A549 (cell line): ENCODE measurements at regions not wholly inside any gene's neighbourhood (a gene's known extent, or its start where the extent isn't known, plus 50 kb on each side); places are given as distances from the start of the nearest gene placed in this dataset.

Experiments
- ATAC-seq, 2 experiments: fragments of 200-7000 bp in 1 of 2; fragments of >200 bp in 1 of 2; cut with Nextera tagmentation in 1 of 2; cut with Tn5 transposase in 1 of 2; 3 replicates each; pipeline versions ENCODE4 v1.8.0 to v1.9.1; 2018 to 2020; ENCODE audit warnings: mild to moderate bottlenecking in 1 of 2, moderate library complexity in 1 of 2
- CTCF ChIA-PET: fragments of 300-600 bp; sonication (Branson Sonifier 250); formaldehyde crosslinking; extraction: SDS; loops from one replicate; lab custom pipeline; 2021; ENCODE audit warnings: antibody characterized with exemption, inconsistent platforms; lab: Yijun Ruan, JAX
- POLR2A ChIA-PET: fragments of 350-600 bp; formaldehyde crosslinking; extraction: SDS; loops from one replicate; lab custom pipeline; 2021; ENCODE audit warnings: antibody characterized with exemption, inconsistent platforms; lab: Yijun Ruan, JAX
- DNase-seq, 2 experiments: peaks; one replicate each; pipeline versions ENCODE4 v3.0.0 to v3.0.0-alpha.2; 2011 to 2016; ENCODE audit warnings: low read depth in 1 of 2, low spot score in 1 of 2
- FAIRE-seq: peaks from 2 replicates; lab custom pipeline; 2011; peaks lifted over from hg19 to GRCh38; lab: Jason Lieb, UNC
- H3K27ac ChIP-seq, 2 experiments: fragments of >200 bp; sonication (Bioruptor Twin); formaldehyde crosslinking; 3 replicates each; pipeline ENCODE4 v1.5.1; 2016 to 2017
- H3K4me1 ChIP-seq: fragments of >200 bp; sonication (Bioruptor Twin); formaldehyde crosslinking; 3 replicates; pipeline ENCODE4 v1.6.1; 2016
- H3K4me2 ChIP-seq: fragments of >200 bp; sonication (Bioruptor Twin); formaldehyde crosslinking; 3 replicates; pipeline ENCODE4 v1.6.1; 2016
- H3K4me3 ChIP-seq: fragments of >200 bp; sonication (Bioruptor Twin); formaldehyde crosslinking; 3 replicates; pipeline ENCODE4 v1.5.1; 2016
- H3K9me3 ChIP-seq: fragments of >200 bp; sonication (Bioruptor Twin); formaldehyde crosslinking; 3 replicates; pipeline ENCODE4 v1.6.1; 2016
- CBX8 ChIP-seq: fragments of 200-600 bp; sonication (generic); IDR thresholded peaks from 2 replicates; pipeline ENCODE4 v1.6.1; 2016
- CEBPB ChIP-seq, 2 experiments: fragments of >200 bp in 1 of 2; sonication (Bioruptor Twin) in 1 of 2; formaldehyde crosslinking in 1 of 2; IDR thresholded peaks; 2 replicates each; pipeline ENCODE4 v1.6.1; 2012 to 2016
- CHD4 ChIP-seq: fragments of 200-600 bp; sonication (generic); IDR thresholded peaks from 2 replicates; pipeline ENCODE4 v1.6.1; 2016; ENCODE audit warnings: antibody characterized with exemption, mild to moderate bottlenecking, borderline replicate concordance
- EP300 ChIP-seq, 2 experiments: fragments of >200 bp; sonication (Bioruptor Twin); formaldehyde crosslinking; IDR thresholded peaks; 2 replicates in 1 of 2; 3 replicates in 1 of 2; pipeline ENCODE4 v1.6.1; 2016 to 2017
- FOSB ChIP-seq: fragments of 250-450 bp; sonication (Bioruptor Pico); IDR thresholded peaks from 2 replicates; pipeline ENCODE4 v1.5.0; 2020; ENCODE audit warnings: mild to moderate bottlenecking, moderate library complexity
- FOSL2 ChIP-seq, 2 experiments: fragments of 450-650 bp in 1 of 2; fragments of >200 bp in 1 of 2; sonication (Bioruptor Twin) in 1 of 2; formaldehyde crosslinking; IDR thresholded peaks; 2 replicates each; pipeline versions ENCODE4 v1.5.0 to v1.6.1; 2016 to 2020; ENCODE audit warnings: mild to moderate bottlenecking in 1 of 2, moderate library complexity in 1 of 2
- GATA3 ChIP-seq: IDR thresholded peaks from 2 replicates; pipeline ENCODE4 v1.6.1; 2012; ENCODE audit warnings: borderline replicate concordance
- HDAC2 ChIP-seq: fragments of 200-600 bp; sonication (generic); IDR thresholded peaks from 2 replicates; pipeline ENCODE4 v1.6.1; 2016
- HEYL ChIP-seq: fragments of 250-450 bp; sonication (Bioruptor Pico); IDR thresholded peaks from 2 replicates; pipeline ENCODE4 v1.8.0; 2021; ENCODE audit warnings: mild to moderate bottlenecking, moderate library complexity
- HOXA7 ChIP-seq: fragments of 250-450 bp; sonication (Bioruptor Pico); IDR thresholded peaks from 2 replicates; pipeline ENCODE4 v1.5.0; 2020; ENCODE audit warnings: mild to moderate bottlenecking, moderate library complexity
- KDM1A ChIP-seq: fragments of 200-600 bp; sonication (generic); IDR thresholded peaks from 2 replicates; pipeline ENCODE4 v1.6.1; 2016; ENCODE audit warnings: low read depth, mild to moderate bottlenecking
- KDM5A ChIP-seq: fragments of 200-600 bp; sonication (generic); IDR thresholded peaks from 2 replicates; pipeline ENCODE4 v1.6.1; 2016; ENCODE audit warnings: antibody characterized with exemption, mild to moderate bottlenecking
- MAFK ChIP-seq: fragments of 450-650 bp; IDR thresholded peaks from 2 replicates; pipeline ENCODE4 v1.6.1; 2014; ENCODE audit not compliant: partially characterized antibody
- MAZ ChIP-seq: fragments of 150-350 bp; IDR thresholded peaks from 2 replicates; pipeline ENCODE4 v1.6.1; 2014; ENCODE audit warnings: antibody characterized with exemption, low read depth, low read length, borderline replicate concordance
- MYC ChIP-seq: IDR thresholded peaks from 2 replicates; pipeline ENCODE4 v1.6.1; 2012; ENCODE audit warnings: mild to moderate bottlenecking, inconsistent platforms, low read length, improper control_type of control experiment, borderline replicate concordance
- PHF8 ChIP-seq: fragments of 200-600 bp; sonication (generic); IDR thresholded peaks from 2 replicates; pipeline ENCODE4 v1.6.1; 2016; ENCODE audit warnings: low read depth, mild to moderate bottlenecking, antibody characterized with exemption, moderate library complexity, borderline replicate concordance
- SREBF2 ChIP-seq: fragments of 450-650 bp; IDR thresholded peaks from 2 replicates; pipeline ENCODE4 v1.6.1; 2014; ENCODE audit warnings: mild to moderate bottlenecking, moderate library complexity
- TFCP2L1 ChIP-seq: fragments of 250-450 bp; sonication (Bioruptor Pico); IDR thresholded peaks from 2 replicates; pipeline ENCODE4 v1.5.0; 2021; ENCODE audit warnings: mild to moderate bottlenecking
- TP53 ChIP-seq: fragments of 250-450 bp; sonication (Bioruptor Pico); IDR thresholded peaks from 2 replicates; pipeline ENCODE4 v1.5.0; 2021; ENCODE audit warnings: mild to moderate bottlenecking, moderate library complexity
- ZC3H11A ChIP-seq: fragments of 450-650 bp; IDR thresholded peaks from 2 replicates; pipeline ENCODE4 v1.6.1; 2014; ENCODE audit warnings: antibody characterized with exemption, mild to moderate bottlenecking
- ZFP36 ChIP-seq: fragments of 450-650 bp; IDR thresholded peaks from 2 replicates; pipeline ENCODE4 v1.6.1; 2014; ENCODE audit warnings: borderline replicate concordance; ENCODE audit not compliant: partially characterized antibody
- ZSCAN20 ChIP-seq: fragments of 250-450 bp; sonication (Bioruptor Pico); IDR thresholded peaks from 2 replicates; pipeline ENCODE4 v1.8.0; 2022; ENCODE audit warnings: mild to moderate bottlenecking, moderate library complexity
- WGBS: methylation state at CpG from one replicate; pipeline ENCODE4 v1.1.6; 2017; ENCODE audit errors: missing lambda C conversion rate; 5-methylcytosine and 5-hydroxymethylcytosine counted together
- TF ChIP-seq, protein P1 (sequence below): fragments of >200 bp; sonication (Bioruptor Twin); formaldehyde crosslinking; IDR thresholded peaks from 3 replicates; pipeline ENCODE4 v1.6.1; 2016
- TF ChIP-seq, protein P2 (sequence below): IDR thresholded peaks from 2 replicates; pipeline ENCODE4 v1.6.1; 2012; ENCODE audit warnings: low read depth, borderline replicate concordance
- TF ChIP-seq, protein P3 (sequence below): fragments of 450-650 bp; IDR thresholded peaks from 2 replicates; pipeline ENCODE4 v1.6.1; 2014; ENCODE audit warnings: antibody characterized with exemption
- TF ChIP-seq, protein P4 (sequence below): fragments of 250-450 bp; sonication (Bioruptor Pico); IDR thresholded peaks from 2 replicates; pipeline ENCODE4 v1.5.0; 2021; ENCODE audit warnings: mild to moderate bottlenecking, moderate library complexity, borderline replicate concordance
- TF ChIP-seq, protein P5 (sequence below): IDR thresholded peaks from 2 replicates; pipeline ENCODE4 v1.6.1; 2012
- TF ChIP-seq, protein P6 (sequence below): fragments of 250-450 bp; sonication (Bioruptor Pico); IDR thresholded peaks from 2 replicates; pipeline ENCODE4 v1.5.0; 2020; ENCODE audit warnings: low read depth, mild to moderate bottlenecking, moderate library complexity

DNA sequence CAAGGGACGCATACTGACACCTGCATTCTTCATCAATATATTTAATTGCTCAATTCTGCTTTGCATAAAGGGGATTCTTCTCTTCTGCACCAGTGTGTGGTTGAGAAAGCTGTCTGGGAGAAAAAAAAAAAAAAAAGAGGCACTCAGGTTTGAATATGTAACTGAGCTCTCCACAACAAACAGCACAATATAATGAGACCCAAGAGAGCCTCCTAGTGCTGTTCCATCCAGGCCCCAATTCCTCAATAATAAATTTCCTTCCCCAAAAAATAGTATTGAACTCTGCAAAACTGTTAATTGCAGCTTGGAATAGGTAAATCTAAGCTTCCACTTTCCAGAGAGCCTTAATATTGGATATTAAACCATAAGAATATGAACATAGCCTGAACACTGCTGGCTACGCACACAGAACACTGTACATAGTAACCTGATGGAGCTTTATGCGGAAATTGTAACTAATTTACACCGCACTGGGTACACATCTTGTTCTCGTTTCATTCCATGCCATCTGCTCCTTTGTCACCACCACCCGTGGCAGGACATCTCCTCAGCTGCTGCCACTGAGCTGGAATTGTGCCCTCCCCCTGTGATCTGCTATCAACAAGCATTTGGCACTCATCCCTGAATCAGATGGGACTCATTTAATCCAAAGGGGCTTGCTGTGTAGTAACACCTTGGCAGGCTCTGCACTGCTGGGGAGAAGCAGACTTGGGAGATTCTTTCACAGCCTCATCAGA, 272.0 kb downstream of the HHIPL2 start (continued):
- TF ChIP-seq, protein P1, sequence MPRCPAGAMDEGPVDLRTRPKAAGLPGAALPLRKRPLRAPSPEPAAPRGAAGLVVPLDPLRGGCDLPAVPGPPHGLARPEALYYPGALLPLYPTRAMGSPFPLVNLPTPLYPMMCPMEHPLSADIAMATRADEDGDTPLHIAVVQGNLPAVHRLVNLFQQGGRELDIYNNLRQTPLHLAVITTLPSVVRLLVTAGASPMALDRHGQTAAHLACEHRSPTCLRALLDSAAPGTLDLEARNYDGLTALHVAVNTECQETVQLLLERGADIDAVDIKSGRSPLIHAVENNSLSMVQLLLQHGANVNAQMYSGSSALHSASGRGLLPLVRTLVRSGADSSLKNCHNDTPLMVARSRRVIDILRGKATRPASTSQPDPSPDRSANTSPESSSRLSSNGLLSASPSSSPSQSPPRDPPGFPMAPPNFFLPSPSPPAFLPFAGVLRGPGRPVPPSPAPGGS = no peak
- TF ChIP-seq FOSL2 (IDR thresholded peaks at IDR 0.05) = no peak
- TF ChIP-seq FOSL2 (CRISPR knock-in tag; IDR thresholded peaks at IDR 0.05) = no peak
- TF ChIP-seq TFCP2L1 = no peak
- no peak for TF ChIP-seq TP53 (CRISPR knock-in tag)
- no peak for TF ChIP-seq FOSB (CRISPR knock-in tag)
- TF ChIP-seq ZSCAN20 (CRISPR knock-in tag) = no peak
- TF ChIP-seq HEYL (CRISPR knock-in tag) = no peak
- no peak for TF ChIP-seq SREBF2
- TF ChIP-seq MYC = no peak
- no peak for TF ChIP-seq MAZ
- no peak for TF ChIP-seq CHD4
- no peak for TF ChIP-seq PHF8
- TF ChIP-seq HOXA7 (CRISPR knock-in tag) = no peak

DNA sequence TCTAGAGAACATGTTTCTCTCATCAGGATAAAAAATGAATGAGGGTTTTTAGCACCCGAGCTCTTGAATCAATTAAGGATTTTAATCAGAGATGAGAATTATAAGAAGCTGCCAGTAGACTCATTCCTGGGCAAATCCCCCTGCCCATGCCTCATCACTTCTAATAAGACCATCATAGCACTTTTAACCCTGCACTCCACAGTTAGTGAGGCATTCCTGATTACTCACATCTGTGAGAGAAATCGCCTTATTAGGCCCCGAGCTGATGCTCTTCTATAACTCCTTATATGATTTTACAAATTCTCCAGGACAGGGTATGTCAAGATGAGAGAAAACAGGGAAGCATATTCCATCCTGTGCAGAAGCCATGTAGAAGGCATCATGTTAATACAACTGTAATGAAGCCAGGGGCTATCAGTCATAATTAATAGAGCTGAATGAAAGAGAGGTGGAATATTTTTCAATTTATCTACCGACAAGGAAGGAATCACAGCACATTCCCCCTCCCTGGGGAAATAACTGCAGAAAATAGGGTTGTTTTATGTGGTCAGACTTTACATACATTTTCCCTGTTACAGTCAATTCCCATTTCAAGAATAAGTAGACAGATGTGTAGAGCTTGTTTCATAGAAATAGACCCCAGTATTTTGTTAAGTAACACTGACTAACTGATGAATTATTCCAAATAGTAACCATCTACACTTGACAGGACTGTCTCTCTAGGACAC, 272.7 kb downstream of the HHIPL2 start:
- Histone ChIP-seq H3K27ac (no peak overlapping the region), H3K4me3 (no peak overlapping the region), H3K4me2 (no peak overlapping the region), H3K9me3 (no peaks in the 10 kb centered on the region), H3K4me1 (no peaks in the 10 kb centered on the region)
- TF ChIP-seq, protein P2, sequence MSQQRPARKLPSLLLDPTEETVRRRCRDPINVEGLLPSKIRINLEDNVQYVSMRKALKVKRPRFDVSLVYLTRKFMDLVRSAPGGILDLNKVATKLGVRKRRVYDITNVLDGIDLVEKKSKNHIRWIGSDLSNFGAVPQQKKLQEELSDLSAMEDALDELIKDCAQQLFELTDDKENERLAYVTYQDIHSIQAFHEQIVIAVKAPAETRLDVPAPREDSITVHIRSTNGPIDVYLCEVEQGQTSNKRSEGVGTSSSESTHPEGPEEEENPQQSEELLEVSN = no peak
- TF ChIP-seq, protein P3, sequence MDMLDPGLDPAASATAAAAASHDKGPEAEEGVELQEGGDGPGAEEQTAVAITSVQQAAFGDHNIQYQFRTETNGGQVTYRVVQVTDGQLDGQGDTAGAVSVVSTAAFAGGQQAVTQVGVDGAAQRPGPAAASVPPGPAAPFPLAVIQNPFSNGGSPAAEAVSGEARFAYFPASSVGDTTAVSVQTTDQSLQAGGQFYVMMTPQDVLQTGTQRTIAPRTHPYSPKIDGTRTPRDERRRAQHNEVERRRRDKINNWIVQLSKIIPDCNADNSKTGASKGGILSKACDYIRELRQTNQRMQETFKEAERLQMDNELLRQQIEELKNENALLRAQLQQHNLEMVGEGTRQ = no peak
- TF ChIP-seq KDM1A (no peak), MAFK (no peak), SREBF2 (no peak), ZC3H11A (no peak), CBX8 (no peak), ZFP36 (no peak), GATA3 (no peak), CEBPB (IDR thresholded peaks at IDR 0.05) (no peak), EP300 (IDR thresholded peaks at IDR 0.05) (no peak), KDM5A (no peak), HDAC2 (no peak), HOXA7 (CRISPR knock-in tag) (no peak)
- TF ChIP-seq, protein P1 = no peak
- TF ChIP-seq, protein P4, sequence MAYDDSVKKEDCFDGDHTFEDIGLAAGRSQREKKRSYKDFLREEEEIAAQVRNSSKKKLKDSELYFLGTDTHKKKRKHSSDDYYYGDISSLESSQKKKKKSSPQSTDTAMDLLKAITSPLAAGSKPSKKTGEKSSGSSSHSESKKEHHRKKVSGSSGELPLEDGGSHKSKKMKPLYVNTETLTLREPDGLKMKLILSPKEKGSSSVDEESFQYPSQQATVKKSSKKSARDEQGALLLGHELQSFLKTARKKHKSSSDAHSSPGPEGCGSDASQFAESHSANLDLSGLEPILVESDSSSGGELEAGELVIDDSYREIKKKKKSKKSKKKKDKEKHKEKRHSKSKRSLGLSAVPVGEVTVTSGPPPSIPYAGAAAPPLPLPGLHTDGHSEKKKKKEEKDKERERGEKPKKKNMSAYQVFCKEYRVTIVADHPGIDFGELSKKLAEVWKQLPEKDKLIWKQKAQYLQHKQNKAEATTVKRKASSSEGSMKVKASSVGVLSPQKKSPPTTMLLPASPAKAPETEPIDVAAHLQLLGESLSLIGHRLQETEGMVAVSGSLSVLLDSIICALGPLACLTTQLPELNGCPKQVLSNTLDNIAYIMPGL (CRISPR knock-in tag) = no peak
- TF ChIP-seq, protein P5, sequence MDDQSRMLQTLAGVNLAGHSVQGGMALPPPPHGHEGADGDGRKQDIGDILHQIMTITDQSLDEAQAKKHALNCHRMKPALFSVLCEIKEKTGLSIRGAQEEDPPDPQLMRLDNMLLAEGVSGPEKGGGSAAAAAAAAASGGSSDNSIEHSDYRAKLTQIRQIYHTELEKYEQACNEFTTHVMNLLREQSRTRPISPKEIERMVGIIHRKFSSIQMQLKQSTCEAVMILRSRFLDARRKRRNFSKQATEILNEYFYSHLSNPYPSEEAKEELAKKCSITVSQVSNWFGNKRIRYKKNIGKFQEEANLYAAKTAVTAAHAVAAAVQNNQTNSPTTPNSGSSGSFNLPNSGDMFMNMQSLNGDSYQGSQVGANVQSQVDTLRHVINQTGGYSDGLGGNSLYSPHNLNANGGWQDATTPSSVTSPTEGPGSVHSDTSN = no peak
- TF ChIP-seq, protein P6, sequence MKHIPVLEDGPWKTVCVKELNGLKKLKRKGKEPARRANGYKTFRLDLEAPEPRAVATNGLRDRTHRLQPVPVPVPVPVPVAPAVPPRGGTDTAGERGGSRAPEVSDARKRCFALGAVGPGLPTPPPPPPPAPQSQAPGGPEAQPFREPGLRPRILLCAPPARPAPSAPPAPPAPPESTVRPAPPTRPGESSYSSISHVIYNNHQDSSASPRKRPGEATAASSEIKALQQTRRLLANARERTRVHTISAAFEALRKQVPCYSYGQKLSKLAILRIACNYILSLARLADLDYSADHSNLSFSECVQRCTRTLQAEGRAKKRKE = no peak
- 1% methylated on average over 4 of the region's 4 CpGs for WGBS
- POLR2A ChIA-PET = no interaction called here
- CTCF ChIA-PET = interaction anchor here (1.2 to 1.7 kb wide), 3 partner anchors 9 to 1464 kb away, joined by 3 to 5 read pairs (median 3); no protein-coding TSS in a partner anchor
- FAIRE-seq = no peak
- no peak for DNase-seq
- ATAC-seq = no peak
